ENCODE measurements at regions not wholly inside any gene's neighbourhood (a gene's known extent, or its start where the extent isn't known, plus 50 kb on each side); places are given as distances from the start of the nearest gene placed in this dataset.
"Not testable (repeated sequence)": the region's sequence is repeated elsewhere in the genome, so short reads cannot be mapped to it uniquely, and the experiment has no call there.

- DNase-seq = no peak
Measured at GRCh38 chr14:28584951-28585350, 181.6 kb upstream of the FOXG1 start.

GRCh38 chr14:28589792-28590191, 176.8 kb upstream of the FOXG1 start:
- no peak for DNase-seq

GRCh38 chr14:28596391-28596790, 170.2 kb upstream of the FOXG1 start:
- DNase-seq = no peak

- DNase-seq = no peak
Measured at GRCh38 chr14:28599191-28599590, 167.4 kb upstream of the FOXG1 start.

- DNase-seq = no peak
Measured at GRCh38 chr14:28599605-28600004, 167.0 kb upstream of the FOXG1 start.

- DNase-seq = no peak
Measured at GRCh38 chr14:28603606-28604005, 163.0 kb upstream of the FOXG1 start.

- DNase-seq = no peak
Measured at GRCh38 chr14:28607661-28608060, 158.9 kb upstream of the FOXG1 start.

GRCh38 chr14:28608443-28608842, 158.1 kb upstream of the FOXG1 start:
- DNase-seq = no peak

- no peak for DNase-seq
Measured at GRCh38 chr14:28608851-28609828, 157.4 kb upstream of the FOXG1 start.

- DNase-seq = no peak
Measured at GRCh38 chr14:28612414-28612813, 154.2 kb upstream of the FOXG1 start.

- no peak for DNase-seq
Measured at GRCh38 chr14:28613532-28613931, 153.1 kb upstream of the FOXG1 start.

- no peak for DNase-seq
Measured at GRCh38 chr14:28626780-28627179, 139.8 kb upstream of the FOXG1 start.

- DNase-seq = no peak
Measured at GRCh38 chr14:28629328-28630004, 137.1 kb upstream of the FOXG1 start.

GRCh38 chr14:28630100-28630499, 136.5 kb upstream of the FOXG1 start:
- DNase-seq = no peak

- DNase-seq = no peak
Measured at GRCh38 chr14:28635387-28635786, 131.2 kb upstream of the FOXG1 start.

- DNase-seq = not testable (repeated sequence)
Measured at GRCh38 chr14:28635816-28636215, 130.8 kb upstream of the FOXG1 start.

GRCh38 chr14:28641189-28641588, 125.4 kb upstream of the FOXG1 start:
- not testable (repeated sequence) for DNase-seq

- no peak for DNase-seq
Measured at GRCh38 chr14:28651148-28651547, 115.4 kb upstream of the FOXG1 start.

GRCh38 chr14:28652782-28653181, 113.8 kb upstream of the FOXG1 start:
- no peak for DNase-seq

- DNase-seq = no peak
Measured at GRCh38 chr14:28653521-28653920, 113.1 kb upstream of the FOXG1 start.

GRCh38 chr14:28656704-28657255, 109.8 kb upstream of the FOXG1 start:
- no peak for DNase-seq

- no peak for DNase-seq
Measured at GRCh38 chr14:28661171-28661772, 105.3 kb upstream of the FOXG1 start.

- no peak for DNase-seq
Measured at GRCh38 chr14:28666961-28667360, 99.6 kb upstream of the FOXG1 start.
